IMR-90 (cell line): ENCODE measurements at regions not wholly inside any gene's neighbourhood (a gene's known extent, or its start where the extent isn't known, plus 50 kb on each side); places are given as distances from the start of the nearest gene placed in this dataset.

Experiments used
- CTCF ChIP-seq: conservative IDR thresholded peaks from 2 replicates; pipeline ENCODE4 v1.5.1; 2012; ENCODE audit warnings: mild to moderate bottlenecking, low read depth, low read length, improper control_type of control experiment
- USF2 ChIP-seq: fragments of 150-350 bp; IDR thresholded peaks from 2 replicates; pipeline ENCODE4 v1.6.1; 2017; ENCODE audit warnings: mild to moderate bottlenecking, antibody characterized with exemption, low read length, low read depth

- TF ChIP-seq USF2 (no peak), CTCF (no peak)
These were observed 1230.3 kb upstream of the GOT2 start for GRCh38 chr16:59964232-59964924.
